ENCODE measurements at regions not wholly inside any gene's neighbourhood (a gene's known extent, or its start where the extent isn't known, plus 50 kb on each side); places are given as distances from the start of the nearest gene placed in this dataset.

GRCh38 chr2:77816618-77817017 is 294.4 kb upstream of the LRRTM4 start:
- no peaks in the 10 kb centered on the region for H3K27me3 ChIP-seq
- TF ChIP-seq, protein P1, sequence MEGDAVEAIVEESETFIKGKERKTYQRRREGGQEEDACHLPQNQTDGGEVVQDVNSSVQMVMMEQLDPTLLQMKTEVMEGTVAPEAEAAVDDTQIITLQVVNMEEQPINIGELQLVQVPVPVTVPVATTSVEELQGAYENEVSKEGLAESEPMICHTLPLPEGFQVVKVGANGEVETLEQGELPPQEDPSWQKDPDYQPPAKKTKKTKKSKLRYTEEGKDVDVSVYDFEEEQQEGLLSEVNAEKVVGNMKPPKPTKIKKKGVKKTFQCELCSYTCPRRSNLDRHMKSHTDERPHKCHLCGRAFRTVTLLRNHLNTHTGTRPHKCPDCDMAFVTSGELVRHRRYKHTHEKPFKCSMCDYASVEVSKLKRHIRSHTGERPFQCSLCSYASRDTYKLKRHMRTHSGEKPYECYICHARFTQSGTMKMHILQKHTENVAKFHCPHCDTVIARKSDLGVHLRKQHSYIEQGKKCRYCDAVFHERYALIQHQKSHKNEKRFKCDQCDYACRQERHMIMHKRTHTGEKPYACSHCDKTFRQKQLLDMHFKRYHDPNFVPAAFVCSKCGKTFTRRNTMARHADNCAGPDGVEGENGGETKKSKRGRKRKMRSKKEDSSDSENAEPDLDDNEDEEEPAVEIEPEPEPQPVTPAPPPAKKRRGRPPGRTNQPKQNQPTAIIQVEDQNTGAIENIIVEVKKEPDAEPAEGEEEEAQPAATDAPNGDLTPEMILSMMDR (IDR thresholded peaks at IDR 0.05) = no peak
- no peaks in the 10 kb centered on the region for H3K36me3 ChIP-seq
- H3K9me3 ChIP-seq = no peaks in the 10 kb centered on the region
- H3K4me3 ChIP-seq = no peak overlapping the region
- no peaks in the 10 kb centered on the region for H3K4me1 ChIP-seq
- DNase-seq (ENCODE audit: low spot score) = no peak
- H3K27ac ChIP-seq = no peak overlapping the region

DNA sequence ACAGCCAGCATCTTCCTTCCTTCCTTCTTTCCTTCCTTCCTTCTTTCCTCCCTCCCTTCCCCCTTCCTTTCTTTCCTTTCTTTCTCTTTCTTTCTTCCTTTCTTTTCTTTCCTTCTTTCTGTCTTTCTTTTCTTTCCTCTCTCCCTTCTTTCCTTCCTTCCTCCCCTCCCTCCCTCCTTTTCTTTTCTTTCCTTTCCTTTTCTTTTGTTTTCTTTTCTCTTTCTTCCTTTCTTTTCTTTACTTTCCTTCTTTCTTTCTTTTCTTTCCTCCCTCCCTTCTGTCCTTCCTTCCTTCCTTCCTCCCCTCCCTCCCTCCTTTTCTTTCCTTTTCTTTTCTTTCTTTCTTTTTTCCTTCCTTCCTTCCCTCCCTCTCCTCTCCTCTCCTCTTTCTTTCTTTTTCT is 296.0 kb upstream of the LRRTM4 start:
- DNase-seq (ENCODE audit: low spot score) = no peak
- no peak overlapping the region for H3K27ac ChIP-seq
- TF ChIP-seq, protein P1 (IDR thresholded peaks at IDR 0.05) = no peak

DNA sequence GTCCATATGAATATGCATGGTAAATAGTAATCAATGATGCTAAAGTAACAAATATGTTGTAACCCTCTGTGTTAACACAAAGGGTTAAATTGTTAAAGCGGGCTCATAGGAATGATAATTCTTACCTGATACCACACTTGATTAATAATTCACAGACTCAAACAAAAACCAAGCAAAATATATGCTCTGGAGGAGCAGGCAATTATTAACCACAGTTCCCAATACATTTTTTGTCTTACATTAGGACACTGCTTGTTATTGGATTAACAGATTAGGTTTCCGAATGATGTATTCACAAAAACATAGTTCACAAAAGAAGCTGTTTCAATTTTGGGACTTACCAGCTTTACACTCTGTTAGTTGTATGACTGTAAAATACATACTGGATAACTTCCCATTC is 300.9 kb upstream of the LRRTM4 start:
- no peak overlapping the region for H3K27ac ChIP-seq
- TF ChIP-seq, protein P1 (IDR thresholded peaks at IDR 0.05) = no peak

More for the DNA sequence above, 296.0 kb upstream of the LRRTM4 start:
- Histone ChIP-seq H3K36me3 (no peaks in the 10 kb centered on the region), H3K4me3 (no peak overlapping the region), H3K27me3 (no peaks in the 10 kb centered on the region), H3K4me1 (no peaks in the 10 kb centered on the region), H3K9me3 (no peaks in the 10 kb centered on the region)

GRCh38 chr2:77831060-77831459 is 308.9 kb upstream of the LRRTM4 start:
- Histone ChIP-seq H3K27me3 (no peaks in the 10 kb centered on the region), H3K4me1 (no peaks in the 10 kb centered on the region), H3K4me3 (no peak overlapping the region), H3K36me3 (no peaks in the 10 kb centered on the region), H3K9me3 (peaks cover 0 to 22% of the 10 kb centered on the region in 2 donors), H3K27ac (no peak overlapping the region)
- TF ChIP-seq, protein P1 (IDR thresholded peaks at IDR 0.05) = no peak
- no peak for DNase-seq (ENCODE audit: low spot score)

More for the DNA sequence above, 300.9 kb upstream of the LRRTM4 start:
- Histone ChIP-seq H3K36me3 (no peaks in the 10 kb centered on the region), H3K4me3 (no peak overlapping the region), H3K27me3 (no peaks in the 10 kb centered on the region), H3K4me1 (no peaks in the 10 kb centered on the region), H3K9me3 (peaks cover 0 to 19% of the 10 kb centered on the region in 2 donors)
- DNase-seq (ENCODE audit: low spot score) = no peak

DNA sequence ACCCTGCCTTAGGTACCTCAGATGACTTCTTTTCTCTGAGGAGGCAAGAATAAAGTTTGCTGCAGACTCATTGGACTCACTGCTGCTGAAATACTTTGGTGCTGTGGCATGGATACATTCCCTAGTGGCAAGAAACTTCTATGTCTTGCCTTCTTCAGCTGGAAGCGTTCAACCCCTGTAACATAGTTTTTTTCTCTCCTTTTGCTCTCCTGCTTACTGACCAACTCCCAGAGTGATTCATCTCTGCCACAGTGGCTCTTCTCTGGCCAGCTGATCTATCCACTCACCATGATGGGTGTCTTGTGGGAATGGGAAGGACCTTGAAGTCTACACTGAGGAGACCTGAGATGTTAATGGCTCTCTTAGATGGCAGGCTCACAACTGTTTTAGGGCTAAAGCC is 309.3 kb upstream of the LRRTM4 start:
- Histone ChIP-seq H3K4me3 (no peak overlapping the region), H3K27me3 (no peaks in the 10 kb centered on the region), H3K36me3 (no peaks in the 10 kb centered on the region), H3K4me1 (no peaks in the 10 kb centered on the region), H3K9me3 (peaks cover 0 to 21% of the 10 kb centered on the region in 2 donors), H3K27ac (no peak overlapping the region)
- DNase-seq (ENCODE audit: low spot score) = no peak
- TF ChIP-seq, protein P1 (IDR thresholded peaks at IDR 0.05) = no peak

DNA sequence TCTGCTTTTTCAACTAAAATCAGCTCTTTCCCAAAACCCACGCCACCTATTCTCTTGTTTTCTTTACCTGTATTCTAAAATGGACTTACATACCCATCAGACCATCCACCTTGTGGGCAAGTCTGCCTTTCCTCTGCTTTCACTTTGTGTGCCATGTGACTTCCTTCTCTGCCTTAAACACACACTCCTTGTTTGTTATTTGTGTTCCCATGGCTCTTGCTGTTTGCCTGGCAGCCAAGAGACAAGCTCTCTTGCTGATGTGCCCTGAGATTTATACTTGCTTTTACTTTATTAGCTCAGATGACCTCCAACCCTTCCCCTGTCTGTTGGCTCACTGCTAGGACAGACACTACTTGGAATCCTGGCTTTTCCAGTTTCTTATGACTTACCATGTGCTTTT is 309.7 kb upstream of the LRRTM4 start:
- Histone ChIP-seq H3K27ac (no peak overlapping the region), H3K27me3 (no peaks in the 10 kb centered on the region), H3K4me3 (no peak overlapping the region), H3K36me3 (no peaks in the 10 kb centered on the region), H3K9me3 (peaks cover 0 to 21% of the 10 kb centered on the region in 2 donors), H3K4me1 (no peaks in the 10 kb centered on the region)
- TF ChIP-seq, protein P1 (IDR thresholded peaks at IDR 0.05) = no peak
- DNase-seq (ENCODE audit: low spot score) = no peak

Measured in right atrium auricular region (tissue), 2 donors.